ENCODE measurements at regions not wholly inside any gene's neighbourhood (a gene's known extent, or its start where the extent isn't known, plus 50 kb on each side); places are given as distances from the start of the nearest gene placed in this dataset.

GRCh38 chr2:134135793-134136192 lies 118.1 kb upstream of the MGAT5 start:
- TF ChIP-seq CTCF (IDR thresholded peaks at IDR 0.05) (no peak), EP300 (IDR thresholded peaks at IDR 0.05) (no peak), POLR2A (IDR thresholded peaks at IDR 0.05) (no peak), POLR2AphosphoS5 (IDR thresholded peaks at IDR 0.05) (no peak)
